Fibroblast of villous mesenchyme (primary cell): ENCODE measurements at regions not wholly inside any gene's neighbourhood (a gene's known extent, or its start where the extent isn't known, plus 50 kb on each side); places are given as distances from the start of the nearest gene placed in this dataset.
A peak's percentile ranks its signal among the peaks of the same experiment; 100 is the strongest.

Experiments used
- DNase-seq: peaks from one replicate; pipeline ENCODE4 v3.0.0-alpha.2; 2010; ENCODE audit warnings: low read depth
- H3K4me3 ChIP-seq: 2 replicates; pipeline ENCODE4 v1.5.1; 2011; ENCODE audit warnings: low read depth, mild to moderate bottlenecking, low read length
- CTCF ChIP-seq: IDR thresholded peaks from 2 replicates; pipeline ENCODE4 v1.5.1; 2012; ENCODE audit warnings: low read depth, mild to moderate bottlenecking, low read length; ENCODE audit not compliant: insufficient read depth

GRCh38 chr1:10940451-10940804, 72.0 kb upstream of the TARDBP start:
- TF ChIP-seq CTCF, result no peak
- H3K4me3 ChIP-seq, result no peak overlapping the region
- DNase-seq, result no peak

GRCh38 chr1:10940838-10941237, 71.6 kb upstream of the TARDBP start:
- H3K4me3 ChIP-seq, result no peak overlapping the region
- TF ChIP-seq CTCF, result no peak
- no peak for DNase-seq

DNA sequence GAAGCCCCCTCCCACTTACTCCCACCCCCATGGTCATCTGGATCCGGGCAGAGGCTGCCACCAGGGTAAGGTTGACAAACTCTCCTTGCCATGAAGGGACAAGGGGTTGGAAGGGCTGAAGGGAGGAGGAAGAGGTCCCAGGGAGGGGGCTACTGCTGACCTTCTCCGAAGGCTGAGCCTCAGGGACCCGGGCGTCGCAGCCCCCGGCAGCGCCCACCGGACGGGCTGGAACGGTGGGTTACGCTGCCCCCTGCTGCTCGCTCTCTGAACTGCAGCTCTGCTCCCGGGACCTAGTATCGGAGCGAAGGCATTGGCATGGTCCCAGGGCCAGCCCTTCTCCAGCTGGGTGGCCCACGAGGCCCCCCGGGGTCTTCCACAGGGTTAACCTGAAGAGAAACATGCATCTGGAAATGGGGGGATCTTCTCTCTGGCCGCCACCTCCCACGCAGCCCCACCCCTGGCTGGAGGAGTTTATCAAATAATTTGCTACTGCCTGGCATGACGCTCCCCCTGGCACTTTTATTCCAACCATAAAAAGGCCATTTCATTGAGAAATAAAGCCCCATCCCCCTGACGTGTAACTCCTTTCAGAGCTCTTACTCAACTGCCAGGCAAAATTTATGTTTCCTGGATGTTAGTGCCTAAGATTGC, 70.4 kb upstream of the TARDBP start:
- TF ChIP-seq CTCF, result peak; percentile 89
- DNase-seq, result peak; percentile 24
- H3K4me3 ChIP-seq, result no peak overlapping the region

GRCh38 chr1:10942542-10942912, 69.9 kb upstream of the TARDBP start:
- no peak for DNase-seq
- TF ChIP-seq CTCF, result no peak

DNA sequence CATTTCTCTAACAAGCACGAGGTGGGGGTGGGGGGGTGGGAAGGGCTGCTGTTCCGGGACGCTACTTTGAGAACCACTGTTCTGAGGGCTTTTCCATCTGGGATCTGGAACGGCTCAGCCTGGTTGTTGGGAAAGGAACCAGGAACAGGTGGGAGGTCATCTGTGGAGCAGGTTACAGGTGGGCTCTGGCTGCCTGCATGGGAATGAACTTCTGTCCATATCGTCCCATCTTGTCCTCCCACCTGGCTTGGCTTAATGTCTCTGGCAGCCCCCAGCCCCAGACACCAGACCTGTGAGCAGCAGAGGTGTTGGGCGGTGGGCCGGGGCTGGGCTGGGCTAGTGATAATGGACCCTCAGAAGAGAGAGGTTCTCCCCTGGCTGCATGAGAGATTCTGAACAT, 69.4 kb upstream of the TARDBP start:
- no peak for TF ChIP-seq CTCF
- DNase-seq, result no peak

More at GRCh38 chr1:10942542-10942912, 69.9 kb upstream of the TARDBP start:
- no peak overlapping the region for H3K4me3 ChIP-seq

GRCh38 chr1:10943991-10944730, 68.3 kb upstream of the TARDBP start:
- TF ChIP-seq CTCF, result no peak
- DNase-seq, result peak; percentile 20
- H3K4me3 ChIP-seq, result peak overlapping the region; percentile 42

More for the DNA sequence above, 69.4 kb upstream of the TARDBP start:
- H3K4me3 ChIP-seq, result no peak overlapping the region
